RWPE2 (cell line): ENCODE measurements at regions not wholly inside any gene's neighbourhood (a gene's known extent, or its start where the extent isn't known, plus 50 kb on each side); places are given as distances from the start of the nearest gene placed in this dataset.
A peak's percentile ranks its signal among the peaks of the same experiment; 100 is the strongest.

Experiments used
- ATAC-seq: fragments of 200-7000 bp; cut with Tn5 transposase; 3 replicates; pipeline ENCODE4 v1.9.1; 2021; ENCODE audit warnings: low read depth
- DNase-seq: peaks from one replicate; pipeline ENCODE4 v3.0.0-alpha.2; 2020; ENCODE audit warnings: low spot score
- H3K27ac ChIP-seq: fragments of 450-650 bp; 2 replicates; pipeline ENCODE4 v1.5.1; 2017; ENCODE audit warnings: mild to moderate bottlenecking; ENCODE audit not compliant: poor library complexity, severe bottlenecking
- H3K27me3 ChIP-seq: fragments of 250-450 bp; sonication (Bioruptor Pico); 2 replicates; pipeline ENCODE4 v1.5.1; 2021; ENCODE audit warnings: mild to moderate bottlenecking, moderate library complexity; ENCODE audit not compliant: insufficient read depth, poor library complexity, severe bottlenecking
- H3K36me3 ChIP-seq: fragments of 250-450 bp; sonication (Bioruptor Pico); 2 replicates; pipeline ENCODE4 v1.5.1; 2020; ENCODE audit warnings: low read depth, mild to moderate bottlenecking, moderate library complexity
- H3K4me1 ChIP-seq: fragments of 250-450 bp; sonication (Bioruptor Pico); 2 replicates; pipeline ENCODE4 v1.5.1; 2021; ENCODE audit warnings: mild to moderate bottlenecking, moderate library complexity; ENCODE audit not compliant: insufficient read depth, poor library complexity, severe bottlenecking
- H3K4me3 ChIP-seq: fragments of 250-450 bp; sonication (Bioruptor Pico); 2 replicates; pipeline ENCODE4 v1.5.1; 2021; ENCODE audit warnings: mild to moderate bottlenecking, moderate library complexity; ENCODE audit not compliant: severe bottlenecking
- H3K9me3 ChIP-seq: fragments of 250-450 bp; sonication (Bioruptor Pico); 2 replicates; pipeline ENCODE4 v1.5.1; 2021; ENCODE audit warnings: mild to moderate bottlenecking, moderate library complexity; ENCODE audit not compliant: severe bottlenecking
- TF ChIP-seq, protein P1 (sequence below): fragments of 450-650 bp; IDR thresholded peaks from one replicate; pipeline ENCODE4 v1.5.1; 2017; ENCODE audit warnings: mild to moderate bottlenecking, moderate library complexity; ENCODE audit not compliant: poor library complexity, severe bottlenecking

DNA sequence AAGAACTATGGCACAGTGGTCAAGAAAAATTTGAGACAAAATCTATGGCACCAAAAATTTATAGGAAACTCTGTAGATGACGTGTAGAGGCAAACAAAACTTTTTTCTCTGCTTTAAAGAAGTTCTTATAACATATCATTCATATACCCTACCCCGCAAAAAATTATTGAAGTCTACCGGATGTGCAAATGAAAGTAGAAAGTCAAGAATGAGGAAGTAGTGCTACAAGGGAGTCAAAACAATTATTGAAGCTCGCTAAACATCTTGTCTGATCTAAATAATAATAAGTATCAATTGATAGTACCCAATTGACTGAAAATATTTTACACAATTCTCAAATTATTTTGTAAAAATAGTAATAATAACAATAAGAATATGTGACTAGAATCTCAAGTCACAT, 398.5 kb downstream of the TAF11L14 start:
- Histone ChIP-seq H3K27me3 (no peaks in the 10 kb centered on the region), H3K9me3 (no peaks in the 10 kb centered on the region), H3K27ac (no peak overlapping the region), H3K4me1 (no peaks in the 10 kb centered on the region), H3K36me3 (no peaks in the 10 kb centered on the region), H3K4me3 (no peak overlapping the region)
- DNase-seq, result no peak
- TF ChIP-seq, protein P1, sequence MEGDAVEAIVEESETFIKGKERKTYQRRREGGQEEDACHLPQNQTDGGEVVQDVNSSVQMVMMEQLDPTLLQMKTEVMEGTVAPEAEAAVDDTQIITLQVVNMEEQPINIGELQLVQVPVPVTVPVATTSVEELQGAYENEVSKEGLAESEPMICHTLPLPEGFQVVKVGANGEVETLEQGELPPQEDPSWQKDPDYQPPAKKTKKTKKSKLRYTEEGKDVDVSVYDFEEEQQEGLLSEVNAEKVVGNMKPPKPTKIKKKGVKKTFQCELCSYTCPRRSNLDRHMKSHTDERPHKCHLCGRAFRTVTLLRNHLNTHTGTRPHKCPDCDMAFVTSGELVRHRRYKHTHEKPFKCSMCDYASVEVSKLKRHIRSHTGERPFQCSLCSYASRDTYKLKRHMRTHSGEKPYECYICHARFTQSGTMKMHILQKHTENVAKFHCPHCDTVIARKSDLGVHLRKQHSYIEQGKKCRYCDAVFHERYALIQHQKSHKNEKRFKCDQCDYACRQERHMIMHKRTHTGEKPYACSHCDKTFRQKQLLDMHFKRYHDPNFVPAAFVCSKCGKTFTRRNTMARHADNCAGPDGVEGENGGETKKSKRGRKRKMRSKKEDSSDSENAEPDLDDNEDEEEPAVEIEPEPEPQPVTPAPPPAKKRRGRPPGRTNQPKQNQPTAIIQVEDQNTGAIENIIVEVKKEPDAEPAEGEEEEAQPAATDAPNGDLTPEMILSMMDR, result no peak
- no peak for ATAC-seq

DNA sequence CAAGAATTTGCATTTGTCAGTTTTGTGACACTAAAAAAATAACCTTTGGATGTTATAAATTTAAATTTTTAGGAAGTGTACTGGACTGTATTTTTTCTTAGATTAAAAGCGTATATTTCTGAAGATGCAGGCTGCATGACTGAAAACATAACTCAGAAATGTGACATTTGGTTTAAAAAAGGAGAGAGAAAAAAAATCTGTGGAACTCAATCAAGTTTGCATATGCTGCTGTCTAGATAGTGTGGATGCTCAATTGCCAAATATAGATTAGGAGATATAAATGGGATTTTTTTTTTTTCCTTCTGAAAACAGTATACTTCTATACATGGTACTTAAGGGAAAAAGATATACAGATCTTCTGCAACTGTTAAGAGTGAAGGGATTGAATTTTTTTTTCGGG, 402.3 kb downstream of the TAF11L14 start:
- H3K9me3 ChIP-seq, result no peaks in the 10 kb centered on the region
- H3K27ac ChIP-seq, result no peak overlapping the region
- TF ChIP-seq, protein P1, result no peak
- ATAC-seq, result no peak
- DNase-seq, result no peak
- no peak overlapping the region for H3K4me3 ChIP-seq
- H3K27me3 ChIP-seq, result no peaks in the 10 kb centered on the region
- no peaks in the 10 kb centered on the region for H3K4me1 ChIP-seq
- H3K36me3 ChIP-seq, result no peaks in the 10 kb centered on the region

DNA sequence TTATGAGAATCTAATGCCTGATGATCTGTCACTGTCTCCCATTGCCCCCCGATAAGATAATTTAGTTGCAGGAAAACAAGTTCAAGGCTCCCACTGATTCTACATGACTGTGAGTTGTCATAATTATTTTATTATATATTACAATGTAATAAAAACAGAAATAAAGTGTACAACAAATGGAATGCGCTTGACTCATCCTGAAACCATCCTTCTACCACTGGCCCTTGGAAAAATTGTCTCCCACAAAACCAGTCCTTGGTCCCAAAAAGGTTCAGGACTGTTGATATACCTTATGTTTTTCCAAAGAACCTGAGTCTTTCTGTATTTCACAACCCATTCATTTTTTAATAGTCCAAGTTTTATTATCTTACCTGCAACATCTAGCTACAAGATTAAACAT, 403.5 kb downstream of the TAF11L14 start:
- H3K27ac ChIP-seq, result no peak overlapping the region
- DNase-seq, result no peak
- peak; percentile 36; the same call in 2 of the 3 replicates for ATAC-seq
- TF ChIP-seq, protein P1, result no peak
- H3K27me3 ChIP-seq, result peaks cover 3% of the 10 kb centered on the region
- no peaks in the 10 kb centered on the region for H3K4me1 ChIP-seq
- no peak overlapping the region for H3K4me3 ChIP-seq
- H3K9me3 ChIP-seq, result no peaks in the 10 kb centered on the region
- no peaks in the 10 kb centered on the region for H3K36me3 ChIP-seq

DNA sequence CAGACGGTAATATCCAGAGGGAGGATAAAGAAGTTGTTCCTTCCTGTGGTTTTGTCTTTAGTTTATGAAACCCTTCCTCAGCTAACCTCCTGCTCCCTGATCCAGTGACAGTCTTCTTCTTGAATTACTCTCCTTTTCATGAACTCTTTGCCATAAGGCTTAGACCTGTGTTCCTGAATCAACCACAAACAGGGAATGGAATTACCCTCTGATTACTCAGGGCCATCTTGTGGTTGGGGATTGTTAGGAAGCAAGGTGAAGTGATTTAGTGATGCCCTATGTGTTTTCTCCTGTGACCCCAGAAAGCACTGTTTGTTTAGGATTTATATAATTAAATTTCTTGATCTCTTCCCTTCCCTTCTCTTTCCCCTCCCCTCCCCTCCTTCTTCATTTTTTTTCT, 409.1 kb downstream of the TAF11L14 start:
- Histone ChIP-seq H3K27ac (no peak overlapping the region), H3K27me3 (peaks cover 10% of the 10 kb centered on the region), H3K36me3 (no peaks in the 10 kb centered on the region), H3K4me3 (no peak overlapping the region), H3K9me3 (no peaks in the 10 kb centered on the region), H3K4me1 (no peaks in the 10 kb centered on the region)
- DNase-seq, result no peak
- TF ChIP-seq, protein P1, result peak; percentile 25
- ATAC-seq, result peak; percentile 48; the same call in 1 of the 3 replicates

DNA sequence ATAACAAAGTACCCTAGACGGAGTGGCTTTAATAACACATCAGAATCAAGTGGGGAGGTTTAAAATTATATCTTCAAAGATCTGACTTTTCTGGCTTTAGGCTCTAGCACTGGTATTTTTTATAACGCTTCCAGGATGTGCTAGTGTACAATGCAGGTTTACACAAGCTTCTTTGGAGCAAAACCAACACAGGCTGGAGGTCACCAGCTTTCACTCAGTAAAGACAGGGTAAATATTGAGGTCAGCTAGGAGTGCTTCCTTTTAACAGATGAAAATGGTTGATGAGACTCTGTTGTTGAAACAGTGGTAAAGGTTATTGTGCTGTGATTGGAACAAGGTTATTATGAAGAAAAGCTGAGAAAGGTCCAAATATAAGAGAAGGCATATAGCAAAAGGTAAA, 414.2 kb downstream of the TAF11L14 start:
- Histone ChIP-seq H3K36me3 (no peaks in the 10 kb centered on the region), H3K9me3 (no peaks in the 10 kb centered on the region), H3K4me3 (no peak overlapping the region), H3K4me1 (no peaks in the 10 kb centered on the region), H3K27ac (no peak overlapping the region), H3K27me3 (peaks cover 6% of the 10 kb centered on the region)
- no peak for DNase-seq
- no peak for ATAC-seq
- TF ChIP-seq, protein P1, result no peak
